ENCODE measurements at regions not wholly inside any gene's neighbourhood (a gene's known extent, or its start where the extent isn't known, plus 50 kb on each side); places are given as distances from the start of the nearest gene placed in this dataset.

- TF ChIP-seq CTCF (IDR thresholded peaks at IDR 0.05) (no peak), POLR2A (IDR thresholded peaks at IDR 0.05) (no peak), EP300 (IDR thresholded peaks at IDR 0.05) (no peak)
Measured at GRCh38 chr7:362402-363096, 72.6 kb downstream of the FOXL3 start.
